ENCODE measurements at regions not wholly inside any gene's neighbourhood (a gene's known extent, or its start where the extent isn't known, plus 50 kb on each side); places are given as distances from the start of the nearest gene placed in this dataset.
A peak's percentile ranks its signal among the peaks of the same experiment; 100 is the strongest.

GRCh38 chr12:93297536-93297935 lies 80.2 kb upstream of the NUDT4 start:
- DNase-seq (ENCODE audit: low spot score) = no peak
- no peaks in the 10 kb centered on the region for H3K36me3 Mint-ChIP-seq (ENCODE audit: low read depth)
- no peak overlapping the region for H3K27ac Mint-ChIP-seq (ENCODE audit: unreplicated experiment)
- no peak for TF ChIP-seq CTCF (IDR thresholded peaks at IDR 0.05)
- H3K27me3 Mint-ChIP-seq (ENCODE audit: low read depth) = no peaks in the 10 kb centered on the region
- peaks cover 12% of the 10 kb centered on the region for H3K4me1 Mint-ChIP-seq (ENCODE audit: low read depth)
- no peaks in the 10 kb centered on the region for H3K9me3 Mint-ChIP-seq (ENCODE audit: low read depth)
- no peak overlapping the region for H3K4me3 Mint-ChIP-seq (ENCODE audit: unreplicated experiment)

GRCh38 chr12:93299262-93299846 lies 78.4 kb upstream of the NUDT4 start:
- H3K27me3 Mint-ChIP-seq (ENCODE audit: low read depth) = no peaks in the 10 kb centered on the region
- H3K9me3 Mint-ChIP-seq (ENCODE audit: low read depth) = no peaks in the 10 kb centered on the region
- peaks cover 18% of the 10 kb centered on the region for H3K4me1 Mint-ChIP-seq (ENCODE audit: low read depth)
- H3K27ac Mint-ChIP-seq (ENCODE audit: unreplicated experiment) = no peak overlapping the region
- H3K36me3 Mint-ChIP-seq (ENCODE audit: low read depth) = no peaks in the 10 kb centered on the region
- H3K4me3 Mint-ChIP-seq (ENCODE audit: unreplicated experiment) = no peak overlapping the region
- DNase-seq (ENCODE audit: low spot score) = no peak
- no peak for TF ChIP-seq CTCF (IDR thresholded peaks at IDR 0.05)

GRCh38 chr12:93300611-93301021 lies 77.1 kb upstream of the NUDT4 start:
- TF ChIP-seq CTCF (IDR thresholded peaks at IDR 0.05) = no peak
- Mint-ChIP-seq H3K9me3 (ENCODE audit: low read depth) (no peaks in the 10 kb centered on the region), H3K4me1 (ENCODE audit: low read depth) (peaks cover 18% of the 10 kb centered on the region), H3K36me3 (ENCODE audit: low read depth) (no peaks in the 10 kb centered on the region), H3K4me3 (ENCODE audit: unreplicated experiment) (no peak overlapping the region), H3K27me3 (ENCODE audit: low read depth) (no peaks in the 10 kb centered on the region), H3K27ac (ENCODE audit: unreplicated experiment) (no peak overlapping the region)
- no peak for DNase-seq (ENCODE audit: low spot score)

GRCh38 chr12:93302331-93303229 lies 75.1 kb upstream of the NUDT4 start:
- Mint-ChIP-seq H3K4me1 (ENCODE audit: low read depth) (peaks cover 11% of the 10 kb centered on the region), H3K27ac (ENCODE audit: unreplicated experiment) (peak overlapping the region; percentile 37), H3K36me3 (ENCODE audit: low read depth) (peaks cover 7% of the 10 kb centered on the region), H3K4me3 (ENCODE audit: unreplicated experiment) (no peak overlapping the region), H3K27me3 (ENCODE audit: low read depth) (no peaks in the 10 kb centered on the region), H3K9me3 (ENCODE audit: low read depth) (peaks cover 10% of the 10 kb centered on the region)
- no peak for DNase-seq (ENCODE audit: low spot score)
- no peak for TF ChIP-seq CTCF (IDR thresholded peaks at IDR 0.05)

GRCh38 chr12:93306636-93307035 lies 71.1 kb upstream of the NUDT4 start:
- H3K27ac Mint-ChIP-seq (ENCODE audit: unreplicated experiment) = no peak overlapping the region
- DNase-seq (ENCODE audit: low spot score) = no peak

More at GRCh38 chr12:93306636-93307035, 71.1 kb upstream of the NUDT4 start:
- Mint-ChIP-seq H3K9me3 (ENCODE audit: low read depth) (peaks cover 10% of the 10 kb centered on the region), H3K4me3 (ENCODE audit: unreplicated experiment) (no peak overlapping the region), H3K4me1 (ENCODE audit: low read depth) (peaks cover 21% of the 10 kb centered on the region), H3K27me3 (ENCODE audit: low read depth) (no peaks in the 10 kb centered on the region), H3K36me3 (ENCODE audit: low read depth) (peaks cover 7% of the 10 kb centered on the region)
- TF ChIP-seq CTCF (IDR thresholded peaks at IDR 0.05) = no peak
